Neutrophil (primary cell): ENCODE measurements at regions not wholly inside any gene's neighbourhood (a gene's known extent, or its start where the extent isn't known, plus 50 kb on each side); places are given as distances from the start of the nearest gene placed in this dataset.

ENCODE experiments used
- H3K27ac ChIP-seq: fragments of 200-600 bp; sonication (generic); 2 replicates; pipeline ENCODE4 v1.5.1; 2016; ENCODE audit warnings: mild to moderate bottlenecking, moderate library complexity
- H3K27me3 ChIP-seq: fragments of 200-600 bp; sonication (generic); 2 replicates; pipeline ENCODE4 v1.6.0; 2016; ENCODE audit warnings: mild to moderate bottlenecking
- H3K36me3 ChIP-seq: fragments of 200-600 bp; sonication (generic); 2 replicates; pipeline ENCODE4 v1.5.1; 2017
- H3K4me1 ChIP-seq, 2 experiments: fragments of 200-600 bp in 1 of 2; sonication (generic) in 1 of 2; 1 replicate in 1 of 2; 2 replicates in 1 of 2; pipeline versions ENCODE4 v1.5.1 to v1.6.1; 2013 to 2016; ENCODE audit warnings: low read depth in 1 of 2, low read length in 1 of 2, mild to moderate bottlenecking in 1 of 2, moderate library complexity in 1 of 2; ENCODE audit not compliant: control insufficient read depth in 1 of 2, insufficient read depth in 1 of 2
- H3K4me3 ChIP-seq, 2 experiments: fragments of 200-600 bp in 1 of 2; sonication (generic) in 1 of 2; 1 replicate in 1 of 2; 2 replicates in 1 of 2; pipeline ENCODE4 v1.5.1; 2013 to 2016; ENCODE audit warnings: low read depth in 1 of 2, low read length in 1 of 2, mild to moderate bottlenecking in 1 of 2, moderate library complexity in 1 of 2
- H3K9me3 ChIP-seq: fragments of 200-600 bp; sonication (generic); 2 replicates; pipeline ENCODE4 v1.5.1; 2016
- CTCF ChIP-seq: fragments of 200-600 bp; sonication (generic); IDR thresholded peaks from 2 replicates; pipeline ENCODE4 v1.5.1; 2016; ENCODE audit warnings: antibody characterized with exemption

GRCh38 chrX:69104756-69105434 is 60.4 kb downstream of the PJA1 start:
- Histone ChIP-seq H3K27ac (no peak overlapping the region), H3K4me3 (no peak overlapping the region), H3K27me3 (no peaks in the 10 kb centered on the region), H3K36me3 (no peaks in the 10 kb centered on the region), H3K4me1 (no peaks in the 10 kb centered on the region), H3K9me3 (no peaks in the 10 kb centered on the region)
- TF ChIP-seq CTCF = no peak

GRCh38 chrX:69103539-69103938 is 61.7 kb downstream of the PJA1 start:
- no peak overlapping the region for H3K27ac ChIP-seq
- no peaks in the 10 kb centered on the region for H3K4me1 ChIP-seq
- H3K27me3 ChIP-seq = no peaks in the 10 kb centered on the region
- H3K9me3 ChIP-seq = no peaks in the 10 kb centered on the region
- TF ChIP-seq CTCF = no peak
- no peaks in the 10 kb centered on the region for H3K36me3 ChIP-seq
- no peak overlapping the region for H3K4me3 ChIP-seq

GRCh38 chrX:69102612-69103194 is 62.5 kb downstream of the PJA1 start:
- Histone ChIP-seq H3K27me3 (no peaks in the 10 kb centered on the region), H3K27ac (no peak overlapping the region), H3K9me3 (no peaks in the 10 kb centered on the region), H3K36me3 (no peaks in the 10 kb centered on the region), H3K4me3 (no peak overlapping the region), H3K4me1 (no peaks in the 10 kb centered on the region)
- no peak for TF ChIP-seq CTCF

- Histone ChIP-seq H3K27ac (no peak overlapping the region), H3K4me1 (no peaks in the 10 kb centered on the region), H3K36me3 (no peaks in the 10 kb centered on the region), H3K4me3 (no peak overlapping the region), H3K9me3 (no peaks in the 10 kb centered on the region), H3K27me3 (no peaks in the 10 kb centered on the region)
- no peak for TF ChIP-seq CTCF
These were observed 63.5 kb downstream of the PJA1 start for GRCh38 chrX:69101683-69102251.

GRCh38 chrX:69100478-69100877 is 64.8 kb downstream of the PJA1 start:
- H3K27ac ChIP-seq = no peak overlapping the region
- no peak overlapping the region for H3K4me3 ChIP-seq
- no peaks in the 10 kb centered on the region for H3K9me3 ChIP-seq
- H3K36me3 ChIP-seq = no peaks in the 10 kb centered on the region
- H3K4me1 ChIP-seq = no peaks in the 10 kb centered on the region
- TF ChIP-seq CTCF = no peak
- H3K27me3 ChIP-seq = no peaks in the 10 kb centered on the region
